ENCODE measurements at regions not wholly inside any gene's neighbourhood (a gene's known extent, or its start where the extent isn't known, plus 50 kb on each side); places are given as distances from the start of the nearest gene placed in this dataset.

GRCh38 chr5:115396081-115396480, 99.6 kb upstream of the CCDC112 start (continued):
- TF ChIP-seq, protein P1, sequence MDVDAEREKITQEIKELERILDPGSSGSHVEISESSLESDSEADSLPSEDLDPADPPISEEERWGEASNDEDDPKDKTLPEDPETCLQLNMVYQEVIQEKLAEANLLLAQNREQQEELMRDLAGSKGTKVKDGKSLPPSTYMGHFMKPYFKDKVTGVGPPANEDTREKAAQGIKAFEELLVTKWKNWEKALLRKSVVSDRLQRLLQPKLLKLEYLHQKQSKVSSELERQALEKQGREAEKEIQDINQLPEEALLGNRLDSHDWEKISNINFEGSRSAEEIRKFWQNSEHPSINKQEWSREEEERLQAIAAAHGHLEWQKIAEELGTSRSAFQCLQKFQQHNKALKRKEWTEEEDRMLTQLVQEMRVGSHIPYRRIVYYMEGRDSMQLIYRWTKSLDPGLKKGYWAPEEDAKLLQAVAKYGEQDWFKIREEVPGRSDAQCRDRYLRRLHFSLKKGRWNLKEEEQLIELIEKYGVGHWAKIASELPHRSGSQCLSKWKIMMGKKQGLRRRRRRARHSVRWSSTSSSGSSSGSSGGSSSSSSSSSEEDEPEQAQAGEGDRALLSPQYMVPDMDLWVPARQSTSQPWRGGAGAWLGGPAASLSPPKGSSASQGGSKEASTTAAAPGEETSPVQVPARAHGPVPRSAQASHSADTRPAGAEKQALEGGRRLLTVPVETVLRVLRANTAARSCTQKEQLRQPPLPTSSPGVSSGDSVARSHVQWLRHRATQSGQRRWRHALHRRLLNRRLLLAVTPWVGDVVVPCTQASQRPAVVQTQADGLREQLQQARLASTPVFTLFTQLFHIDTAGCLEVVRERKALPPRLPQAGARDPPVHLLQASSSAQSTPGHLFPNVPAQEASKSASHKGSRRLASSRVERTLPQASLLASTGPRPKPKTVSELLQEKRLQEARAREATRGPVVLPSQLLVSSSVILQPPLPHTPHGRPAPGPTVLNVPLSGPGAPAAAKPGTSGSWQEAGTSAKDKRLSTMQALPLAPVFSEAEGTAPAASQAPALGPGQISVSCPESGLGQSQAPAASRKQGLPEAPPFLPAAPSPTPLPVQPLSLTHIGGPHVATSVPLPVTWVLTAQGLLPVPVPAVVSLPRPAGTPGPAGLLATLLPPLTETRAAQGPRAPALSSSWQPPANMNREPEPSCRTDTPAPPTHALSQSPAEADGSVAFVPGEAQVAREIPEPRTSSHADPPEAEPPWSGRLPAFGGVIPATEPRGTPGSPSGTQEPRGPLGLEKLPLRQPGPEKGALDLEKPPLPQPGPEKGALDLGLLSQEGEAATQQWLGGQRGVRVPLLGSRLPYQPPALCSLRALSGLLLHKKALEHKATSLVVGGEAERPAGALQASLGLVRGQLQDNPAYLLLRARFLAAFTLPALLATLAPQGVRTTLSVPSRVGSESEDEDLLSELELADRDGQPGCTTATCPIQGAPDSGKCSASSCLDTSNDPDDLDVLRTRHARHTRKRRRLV (CRISPR knock-in tag; IDR thresholded peaks at IDR 0.05), result no peak
- TF ChIP-seq RFX5 (IDR thresholded peaks at IDR 0.05; ENCODE audit: low read depth, low read length) (no peak), REL (CRISPR knock-in tag; conservative IDR thresholded peaks at IDR 0.05) (no peak), ZFP62 (CRISPR knock-in tag; IDR thresholded peaks at IDR 0.05) (no peak), CREB1 (IDR thresholded peaks at IDR 0.05) (no peak), CREB1 (CRISPR knock-in tag; IDR thresholded peaks at IDR 0.05) (no peak), NR2F2 (IDR thresholded peaks at IDR 0.05; ENCODE audit: borderline replicate concordance, low read depth) (no peak), CBFB (CRISPR knock-in tag; IDR thresholded peaks at IDR 0.05) (no peak)

DNA sequence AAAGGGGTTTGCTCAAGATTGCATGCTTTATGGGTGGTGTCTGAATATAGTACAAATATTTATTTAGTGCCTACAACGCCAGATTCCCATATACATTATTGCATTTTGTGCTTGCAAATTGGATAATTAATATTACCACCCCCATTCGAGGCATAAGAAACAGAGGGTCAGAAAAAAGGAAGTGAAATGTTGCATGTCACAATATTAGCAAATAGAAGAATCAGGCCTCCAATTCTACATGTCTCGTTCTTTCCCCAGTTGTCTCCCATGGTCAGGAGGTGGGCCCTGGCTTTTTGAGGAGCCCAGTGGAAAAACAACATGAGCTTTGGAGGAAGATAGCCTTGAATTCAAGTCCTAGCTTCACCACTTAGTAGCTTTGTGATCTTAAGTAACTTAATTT, 98.1 kb upstream of the CCDC112 start:
- ChIA-PET POLR2A (no interaction called here), CTCF (ENCODE audit: low intra/inter-chr PET ratio, low total read pairs) (no interaction called here)
- FAIRE-seq (no peak), DNase-seq (ENCODE audit: low spot score) (no peak), ATAC-seq (no peak)
- H3K27ac ChIP-seq (ENCODE audit: extremely low read length, insufficient read depth, low read length), result no peak overlapping the region
- no peak overlapping the region for H2AFZ ChIP-seq (ENCODE audit: low read length)
- H3K4me1 ChIP-seq (ENCODE audit: insufficient read depth, low read length), result no peaks in the 10 kb centered on the region
- BruUV-seq (replicated peaks), result no TSS peak
- H3K9ac ChIP-seq (ENCODE audit: insufficient read depth, low read depth, low read length), result no peak overlapping the region
- no peaks in the 10 kb centered on the region for H3K36me3 ChIP-seq (replicated peaks in 1 of 2; ENCODE audit: control insufficient read depth in 1 of 2, insufficient read depth in 2 of 2, low read length in 2 of 2)
- H3K4me3 ChIP-seq (replicated peaks in 1 of 3; ENCODE audit: insufficient read depth in 1 of 3, low read depth in 2 of 3, low read length in 3 of 3), result no peak overlapping the region
- WGBS (ENCODE audit: low lambda C conversion rate), result 14% methylated on average over 3 of the region's 3 CpGs
- in situ Hi-C loops (cut with HindIII; ENCODE audit: extremely low pct_ligation_motif_present, low pct_unique_long_range_greater_than_20kb) (no loop called here), intact Hi-C loops (cut with micrococcal nuclease; ENCODE audit: unreplicated experiment) (no loop called here)
- TF ChIP-seq ZNF879 (CRISPR knock-in tag; IDR thresholded peaks at IDR 0.05) (no peak), ZNF839 (CRISPR knock-in tag; IDR thresholded peaks at IDR 0.05; ENCODE audit: borderline replicate concordance) (no peak)
- H3K79me2 ChIP-seq (ENCODE audit: insufficient read depth, low read length), result no peaks in the 10 kb centered on the region
- H4K20me1 ChIP-seq (ENCODE audit: insufficient read depth, low read length), result no peaks in the 10 kb centered on the region
- H3K9me3 ChIP-seq (ENCODE audit: low read length), result no peaks in the 10 kb centered on the region
- no peaks in the 10 kb centered on the region for H3K27me3 ChIP-seq (ENCODE audit: control insufficient read depth in 1 of 2, insufficient read depth in 2 of 2, low read length in 2 of 2)
- H3K4me2 ChIP-seq (ENCODE audit: low read depth, low read length), result no peak overlapping the region
